ENCODE measurements at regions not wholly inside any gene's neighbourhood (a gene's known extent, or its start where the extent isn't known, plus 50 kb on each side); places are given as distances from the start of the nearest gene placed in this dataset.

DNA sequence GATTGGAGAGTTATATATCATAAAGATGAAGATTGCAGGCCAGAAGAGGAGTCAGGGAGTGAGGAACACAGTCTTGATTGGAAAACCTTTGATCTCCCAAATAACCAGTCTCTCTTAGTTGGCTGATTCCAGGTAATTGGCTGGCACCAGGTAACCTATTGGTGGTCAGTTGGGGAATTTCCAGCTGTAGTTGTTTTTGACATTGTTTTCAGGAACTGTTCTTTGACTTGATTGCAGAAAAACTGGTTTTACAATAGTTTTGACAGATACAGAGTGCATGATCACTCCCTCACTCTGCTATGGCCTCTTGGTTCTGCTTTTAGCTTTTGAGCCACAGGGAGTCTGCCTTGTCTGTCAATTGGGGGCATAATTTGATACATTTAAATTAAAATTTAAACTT is 71.6 kb downstream of the ZNF641 start:
- TF ChIP-seq, protein P1, sequence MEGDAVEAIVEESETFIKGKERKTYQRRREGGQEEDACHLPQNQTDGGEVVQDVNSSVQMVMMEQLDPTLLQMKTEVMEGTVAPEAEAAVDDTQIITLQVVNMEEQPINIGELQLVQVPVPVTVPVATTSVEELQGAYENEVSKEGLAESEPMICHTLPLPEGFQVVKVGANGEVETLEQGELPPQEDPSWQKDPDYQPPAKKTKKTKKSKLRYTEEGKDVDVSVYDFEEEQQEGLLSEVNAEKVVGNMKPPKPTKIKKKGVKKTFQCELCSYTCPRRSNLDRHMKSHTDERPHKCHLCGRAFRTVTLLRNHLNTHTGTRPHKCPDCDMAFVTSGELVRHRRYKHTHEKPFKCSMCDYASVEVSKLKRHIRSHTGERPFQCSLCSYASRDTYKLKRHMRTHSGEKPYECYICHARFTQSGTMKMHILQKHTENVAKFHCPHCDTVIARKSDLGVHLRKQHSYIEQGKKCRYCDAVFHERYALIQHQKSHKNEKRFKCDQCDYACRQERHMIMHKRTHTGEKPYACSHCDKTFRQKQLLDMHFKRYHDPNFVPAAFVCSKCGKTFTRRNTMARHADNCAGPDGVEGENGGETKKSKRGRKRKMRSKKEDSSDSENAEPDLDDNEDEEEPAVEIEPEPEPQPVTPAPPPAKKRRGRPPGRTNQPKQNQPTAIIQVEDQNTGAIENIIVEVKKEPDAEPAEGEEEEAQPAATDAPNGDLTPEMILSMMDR (IDR thresholded peaks at IDR 0.05), result peak in 1 of 6 experiments; percentile 7
- no peak for TF ChIP-seq POLR2A (IDR thresholded peaks at IDR 0.05)

All from thyroid gland (tissue), 4 donors.